GM21576 (cell line): ENCODE measurements at regions not wholly inside any gene's neighbourhood (a gene's known extent, or its start where the extent isn't known, plus 50 kb on each side); places are given as distances from the start of the nearest gene placed in this dataset.

Experiments used
- ATAC-seq: cut with Tn5 transposase; IDR thresholded peaks from one replicate; pipeline ENCODE4 v1.9.1; 2021; ENCODE audit warnings: mild to moderate bottlenecking, moderate library complexity; ENCODE audit not compliant: unreplicated experiment

DNA sequence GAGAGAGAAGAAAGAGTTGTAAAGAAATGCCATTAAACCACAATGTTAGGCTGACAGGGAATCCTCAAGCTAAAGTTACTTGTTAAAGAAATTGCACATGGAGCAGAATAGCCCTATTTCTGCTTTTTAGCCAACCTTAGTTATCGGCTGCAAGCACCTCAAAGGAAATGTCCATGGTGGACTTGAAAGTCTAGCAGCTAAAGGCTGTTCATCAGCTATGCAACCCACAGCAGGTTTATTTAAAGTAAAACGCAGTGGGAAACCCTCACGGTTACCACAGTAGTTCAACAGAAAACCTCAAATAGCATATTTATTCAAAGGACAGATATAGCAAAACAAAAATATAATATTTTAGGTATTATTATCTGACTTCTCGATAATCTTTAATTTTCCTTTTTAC lies 967.2 kb downstream of the IGSF11 start:
- ATAC-seq: no peak

DNA sequence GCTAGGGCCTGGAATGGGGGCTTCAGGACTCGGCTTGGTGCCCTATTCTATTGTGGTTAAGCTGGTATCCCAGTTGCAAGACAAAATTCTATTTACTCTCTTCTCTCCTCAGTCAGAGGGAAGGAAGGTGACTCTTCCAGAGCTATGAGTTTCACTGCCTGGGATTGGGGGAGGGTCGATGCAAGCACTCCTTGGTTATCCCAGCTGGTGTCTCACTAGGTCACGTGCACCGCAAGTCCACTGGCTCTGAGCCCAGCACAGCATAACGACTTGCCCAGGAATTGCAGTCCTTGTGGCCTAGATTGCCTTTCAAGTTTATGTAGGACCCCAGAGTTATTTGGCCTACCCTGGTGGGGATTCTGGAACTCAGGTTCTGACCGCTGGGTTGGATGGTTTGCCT lies 958.8 kb downstream of the IGSF11 start:
- ATAC-seq: no peak

DNA sequence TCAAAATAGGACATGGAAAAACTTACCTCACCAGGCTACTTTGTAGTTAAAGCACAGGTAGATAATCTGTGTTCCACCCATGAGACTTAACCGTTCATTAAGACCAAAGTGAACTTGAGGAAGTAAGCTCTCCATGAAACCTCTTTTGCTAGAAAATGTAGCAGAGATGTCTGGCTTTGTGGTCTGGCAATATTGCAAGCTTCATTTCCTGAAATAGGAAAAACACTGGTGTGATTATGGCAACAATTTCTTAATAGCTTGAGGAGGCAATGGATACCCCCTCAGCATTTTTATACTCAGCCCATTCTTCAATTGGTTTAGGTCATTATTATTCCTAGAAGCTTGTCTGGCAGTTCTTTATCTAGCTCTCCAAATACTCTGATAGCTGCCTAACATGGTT lies 957.3 kb downstream of the IGSF11 start:
- ATAC-seq: no peak

DNA sequence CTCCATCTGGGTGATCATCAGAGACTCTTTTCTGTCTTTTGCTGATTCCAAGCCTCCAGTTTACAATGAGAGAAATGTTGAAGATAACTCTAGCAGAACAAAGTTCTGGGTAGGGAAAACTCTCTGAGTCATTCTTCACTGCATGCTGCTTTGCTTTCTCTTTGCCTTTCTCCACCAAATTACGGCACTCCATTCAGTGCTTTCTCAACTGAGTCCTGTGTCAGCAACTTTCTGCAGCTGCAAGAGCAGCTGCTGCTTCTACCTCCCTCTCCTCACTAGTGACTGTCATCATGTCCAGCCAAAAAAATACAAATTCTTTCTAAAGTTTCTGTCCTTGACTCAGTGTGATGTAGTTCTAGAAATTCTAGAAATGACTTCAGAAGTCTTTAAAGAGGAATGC lies 953.8 kb downstream of the IGSF11 start:
- no peak for ATAC-seq

DNA sequence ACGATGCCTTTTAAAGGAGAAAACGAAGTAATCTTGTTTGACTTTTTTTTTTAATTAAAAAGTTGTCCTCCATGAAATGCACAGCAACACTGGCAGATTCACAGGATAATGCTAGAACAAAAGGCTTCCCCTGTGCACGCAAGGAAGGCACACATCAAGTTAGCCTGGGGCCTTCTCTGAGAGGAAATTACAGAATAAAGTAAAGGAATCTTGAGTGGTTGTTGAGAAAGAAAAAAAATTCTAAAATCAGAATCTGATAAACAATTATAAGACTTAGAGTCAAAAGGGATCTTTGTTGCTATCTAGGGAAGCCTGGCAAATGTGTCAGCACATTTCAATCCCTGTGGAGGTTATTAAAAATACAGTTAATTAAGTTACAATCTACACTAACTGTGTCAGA lies 946.0 kb downstream of the IGSF11 start:
- ATAC-seq: no peak

DNA sequence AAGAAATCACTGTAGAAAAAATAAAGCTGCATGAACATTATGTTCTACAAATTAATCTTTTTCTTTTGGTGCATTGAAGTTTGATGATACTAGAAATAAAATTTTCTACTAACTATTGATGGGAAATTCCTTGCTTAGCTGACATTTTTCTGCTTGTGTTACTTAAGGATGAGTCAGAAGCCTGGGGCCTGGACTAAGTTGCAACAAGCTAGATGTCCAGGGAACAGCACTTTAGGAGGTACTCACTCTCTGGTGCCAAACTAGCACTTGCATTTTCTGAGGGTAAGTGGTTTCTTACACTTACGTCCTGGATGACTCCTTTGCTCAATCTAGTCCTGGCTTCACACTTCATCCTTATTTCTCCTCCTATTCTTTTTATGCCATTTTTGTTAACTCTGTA lies 945.1 kb downstream of the IGSF11 start:
- ATAC-seq: no peak

DNA sequence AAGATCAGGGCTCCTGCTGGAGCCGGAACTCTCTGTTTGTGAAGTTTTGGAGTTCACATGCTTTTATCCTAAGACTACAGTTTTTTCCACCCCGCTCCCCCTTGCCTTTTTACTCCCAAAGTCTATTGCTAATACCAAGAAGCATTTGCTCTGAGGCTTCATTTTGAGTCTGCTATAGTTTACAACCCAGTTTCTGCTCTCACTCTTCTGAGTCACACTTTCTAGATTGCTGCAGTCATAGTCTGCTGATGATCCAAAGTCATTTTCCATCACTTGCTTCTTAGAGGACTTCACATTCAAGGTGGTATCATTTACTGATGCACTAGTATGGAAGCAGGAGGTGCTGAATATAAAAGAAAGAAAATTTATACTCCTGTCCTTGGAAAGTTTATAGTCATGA lies 937.4 kb downstream of the IGSF11 start:
- no peak for ATAC-seq

DNA sequence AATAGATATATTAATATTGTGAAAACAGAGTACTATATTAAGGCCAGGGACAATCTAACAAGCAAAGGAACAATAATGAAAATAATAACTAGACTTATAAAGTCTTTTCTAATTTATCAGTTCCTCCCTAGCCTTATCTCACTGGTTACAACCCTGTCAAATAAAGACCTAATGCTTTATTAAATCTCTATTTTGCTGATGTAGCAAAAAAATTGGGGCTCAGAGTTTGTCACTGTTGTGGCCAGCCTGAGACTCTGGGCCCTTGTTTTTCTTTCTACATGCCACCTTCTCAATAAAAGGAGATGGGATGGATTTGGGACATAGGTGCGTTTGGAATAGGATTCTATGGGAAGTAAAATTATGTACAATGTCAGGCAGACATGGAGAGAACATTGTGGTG lies 937.0 kb downstream of the IGSF11 start:
- no peak for ATAC-seq

DNA sequence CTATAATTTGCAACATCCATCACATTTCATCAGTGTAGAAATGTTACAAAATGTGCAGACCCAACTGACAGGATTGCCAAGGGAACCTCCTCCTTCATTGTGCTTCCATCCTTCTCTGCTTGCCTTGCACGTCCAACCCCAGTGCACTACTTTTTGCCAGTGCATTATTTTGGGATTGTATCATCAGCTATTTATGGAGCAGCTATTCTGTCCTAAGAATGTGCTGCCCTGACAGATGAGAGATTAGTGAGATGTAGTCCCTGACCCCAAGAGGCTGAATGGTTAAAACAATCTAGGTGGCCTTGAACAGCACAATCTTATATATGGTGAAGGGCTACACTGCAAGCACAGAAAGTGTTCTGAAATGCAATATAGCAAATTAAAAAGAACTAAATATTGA lies 935.8 kb downstream of the IGSF11 start:
- ATAC-seq: no peak

DNA sequence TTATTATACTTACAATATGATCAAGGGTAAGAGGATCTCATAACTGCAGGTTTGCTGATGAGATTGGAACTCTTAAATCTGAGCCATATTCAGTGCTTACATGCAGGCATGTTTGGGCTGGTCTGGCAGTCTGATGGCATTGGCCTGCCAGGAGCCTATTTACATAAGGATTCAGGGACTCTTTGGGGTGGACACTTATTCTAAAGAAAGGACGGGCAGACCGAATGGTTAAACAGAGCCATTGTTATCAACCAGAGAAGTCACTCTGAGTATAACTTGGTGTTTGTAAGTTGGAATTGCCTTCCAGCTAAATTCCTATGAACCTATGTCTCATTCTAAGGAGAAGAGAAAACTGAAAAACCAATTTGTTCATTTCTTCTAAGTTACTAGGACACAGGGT lies 932.8 kb downstream of the IGSF11 start:
- no peak for ATAC-seq

DNA sequence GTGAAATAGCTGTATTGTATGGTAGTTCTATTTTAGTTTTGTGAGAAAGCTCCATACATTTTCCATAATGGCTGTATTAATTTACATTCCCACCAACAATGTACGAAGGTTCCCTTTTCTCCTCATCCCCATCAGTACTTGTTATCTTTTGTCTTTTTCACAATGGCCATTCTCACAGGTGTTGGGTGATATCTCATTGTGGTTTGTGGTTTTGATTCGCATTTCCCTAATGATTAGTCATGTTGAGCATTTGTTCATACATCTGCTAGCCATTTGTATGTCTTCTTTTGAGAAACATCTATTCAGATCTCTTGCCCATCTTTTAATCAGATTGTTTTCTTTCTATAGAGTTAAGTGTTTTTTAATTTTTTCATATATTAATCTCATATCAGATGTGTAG lies 931.9 kb downstream of the IGSF11 start:
- ATAC-seq: no peak

DNA sequence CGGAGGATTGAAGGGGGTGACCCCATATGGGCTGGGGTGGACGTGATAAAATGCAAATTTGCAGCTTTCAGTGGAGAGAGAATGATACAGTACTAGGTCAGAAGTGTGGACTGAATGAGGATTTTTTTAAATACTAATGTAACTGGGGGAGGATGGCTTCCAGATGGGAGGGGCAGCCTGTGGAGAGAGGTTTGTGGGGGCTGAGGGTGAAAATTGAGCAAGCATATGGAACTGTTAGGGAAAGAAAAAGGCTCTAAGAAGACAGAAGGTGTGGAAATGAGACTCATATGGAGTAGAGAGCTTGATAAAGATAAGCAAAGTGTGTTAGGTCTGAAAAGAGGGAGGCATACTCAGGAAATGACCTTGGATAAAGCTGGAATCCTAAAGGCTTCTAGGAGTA lies 926.4 kb downstream of the IGSF11 start:
- ATAC-seq: no peak

DNA sequence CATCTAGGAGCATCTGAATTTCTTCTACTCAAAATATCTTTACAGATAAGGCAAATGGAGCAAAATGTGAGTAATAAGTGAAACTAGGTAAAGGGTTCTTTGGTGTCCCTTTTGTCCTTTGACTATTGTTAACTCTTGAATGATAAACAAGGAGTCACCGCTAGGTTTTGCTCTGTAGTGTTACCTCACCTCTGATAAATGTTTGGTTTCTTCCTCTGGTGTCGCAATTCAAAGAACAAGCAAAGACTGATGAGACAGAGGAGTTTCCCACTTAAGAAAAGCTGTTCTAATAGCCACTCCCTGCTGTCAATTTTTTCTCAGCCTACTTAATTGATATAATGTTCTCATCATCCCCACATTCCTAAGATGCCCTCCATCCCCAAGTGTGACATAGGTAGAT lies 925.9 kb downstream of the IGSF11 start:
- no peak for ATAC-seq

DNA sequence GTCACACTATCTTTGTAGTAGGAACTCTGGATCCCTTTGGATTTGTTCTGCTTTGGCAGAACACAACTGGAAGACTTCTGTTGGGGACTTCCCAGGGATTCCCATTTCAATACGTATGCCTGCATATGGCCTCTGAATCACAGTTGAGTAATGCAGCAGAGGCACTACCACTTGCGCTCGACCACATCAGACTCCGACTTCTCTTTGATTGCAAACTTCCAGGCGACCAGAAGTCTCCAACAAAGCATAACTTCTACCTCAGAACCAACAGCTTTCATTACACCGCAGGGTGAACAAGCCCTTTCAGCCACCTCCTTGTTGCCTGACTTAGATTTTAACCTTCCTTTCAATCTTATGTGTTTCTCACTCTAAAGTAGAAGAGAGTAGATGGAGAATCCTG lies 924.4 kb downstream of the IGSF11 start:
- no peak for ATAC-seq

DNA sequence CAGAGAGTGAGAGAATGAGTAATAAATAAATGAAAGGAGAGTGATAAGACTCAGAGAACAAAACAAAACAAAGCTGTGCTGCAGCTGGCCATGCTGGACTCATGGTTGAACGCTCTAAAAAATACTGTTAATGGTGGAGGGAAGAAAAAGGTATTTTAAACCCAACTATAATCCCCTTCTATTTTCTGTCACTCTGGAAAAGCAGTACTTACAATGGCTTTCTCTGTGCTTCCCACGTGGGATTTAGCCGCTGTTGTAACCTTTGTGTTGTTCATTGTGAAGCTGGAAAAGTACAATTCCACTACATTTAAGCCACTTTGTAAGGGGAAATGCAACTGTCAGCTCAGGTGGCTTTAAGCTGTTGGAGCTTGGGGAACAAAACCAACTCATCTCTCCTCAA lies 917.7 kb downstream of the IGSF11 start:
- ATAC-seq: no peak

DNA sequence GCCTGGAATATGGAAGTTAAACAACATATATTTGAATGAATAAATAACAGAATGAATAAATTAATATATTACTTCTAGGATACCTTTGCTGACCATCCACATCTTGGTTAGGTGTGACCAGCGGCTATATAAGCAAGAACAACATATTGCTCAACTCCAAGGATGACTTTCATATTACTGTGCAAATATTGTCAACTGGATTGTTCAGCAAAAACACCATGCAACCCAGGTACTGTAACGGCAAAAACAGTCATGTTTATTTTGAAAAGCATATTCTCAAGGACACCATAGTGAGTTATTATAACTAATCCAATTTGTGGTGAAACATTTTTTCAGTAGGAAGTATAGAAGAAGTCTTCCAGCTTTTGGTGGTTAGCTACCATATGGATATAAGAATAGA lies 907.9 kb downstream of the IGSF11 start:
- no peak for ATAC-seq

DNA sequence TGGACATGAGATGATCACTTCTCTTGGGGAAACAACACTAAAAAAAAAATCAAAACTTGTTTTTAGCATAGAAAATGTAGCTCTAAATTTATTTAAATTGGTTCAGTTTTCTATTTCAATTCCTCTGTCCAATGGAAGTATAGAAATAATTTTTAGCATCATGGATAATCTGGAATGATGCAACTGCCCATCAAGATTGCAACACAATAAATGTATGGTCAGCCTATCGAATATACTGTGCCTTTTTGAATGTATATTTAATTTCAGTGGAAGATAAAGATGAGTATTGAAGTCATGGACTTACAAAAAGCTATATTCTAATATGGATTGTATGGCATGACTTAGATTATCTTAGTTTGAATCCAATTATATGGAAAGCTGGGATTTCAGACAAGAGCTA lies 906.7 kb downstream of the IGSF11 start:
- no peak for ATAC-seq

DNA sequence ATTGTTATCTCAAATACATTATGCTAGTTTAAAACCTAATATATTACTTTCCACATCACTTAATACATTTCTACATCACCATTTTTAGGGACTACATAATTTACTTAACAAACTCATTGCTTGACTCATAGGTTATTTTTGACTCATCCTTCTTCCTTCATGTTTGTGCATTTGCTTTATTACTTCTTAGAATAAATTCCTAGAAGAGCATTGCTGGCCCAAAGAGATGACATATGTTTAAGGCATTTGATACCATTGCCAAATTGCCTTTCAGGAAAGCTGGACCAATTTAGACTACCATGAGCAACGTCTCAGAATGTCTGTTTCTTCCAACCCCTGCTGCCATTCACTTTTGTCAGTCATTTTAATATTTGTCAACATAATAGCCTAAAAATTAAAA lies 905.8 kb downstream of the IGSF11 start:
- ATAC-seq: no peak

DNA sequence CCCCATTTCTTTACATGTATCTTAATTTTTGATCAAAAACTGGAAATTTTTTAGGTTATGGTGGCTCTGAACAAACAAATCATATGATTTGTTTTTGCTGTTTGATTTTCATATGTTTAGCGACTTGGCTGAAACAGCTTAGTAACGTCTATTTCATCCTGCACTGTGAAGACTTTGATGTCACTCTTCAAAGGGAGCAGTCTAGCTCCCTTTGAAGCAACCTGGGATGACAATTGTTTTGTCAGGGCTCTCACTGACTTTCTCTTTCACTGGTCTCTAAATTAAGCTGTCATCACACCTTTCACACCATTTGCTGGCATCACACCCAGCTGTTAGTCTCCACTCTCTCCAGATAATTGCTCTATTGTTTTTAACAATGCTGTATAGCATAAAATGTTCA lies 896.9 kb downstream of the IGSF11 start:
- ATAC-seq: no peak

DNA sequence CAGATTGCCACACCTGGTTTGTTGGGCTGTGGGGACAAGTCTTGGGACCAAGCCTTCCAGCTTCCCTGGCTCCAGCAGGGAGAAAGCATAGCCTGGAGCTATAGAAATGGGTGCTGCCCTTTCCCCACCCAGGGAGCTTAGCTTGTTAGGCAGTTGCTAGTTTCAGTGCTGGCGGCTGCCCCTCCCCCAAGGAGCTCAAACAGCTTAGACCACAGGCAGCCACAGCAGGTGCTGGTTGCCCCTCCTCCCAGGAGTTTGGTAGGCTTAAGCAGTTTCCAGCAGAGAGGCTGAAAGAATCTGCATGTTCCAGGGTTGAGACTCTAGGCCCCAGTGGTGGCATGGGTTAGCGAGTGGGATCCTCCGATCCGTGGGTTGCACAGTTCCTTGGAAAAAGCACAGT lies 889.7 kb downstream of the IGSF11 start:
- ATAC-seq: no peak

DNA sequence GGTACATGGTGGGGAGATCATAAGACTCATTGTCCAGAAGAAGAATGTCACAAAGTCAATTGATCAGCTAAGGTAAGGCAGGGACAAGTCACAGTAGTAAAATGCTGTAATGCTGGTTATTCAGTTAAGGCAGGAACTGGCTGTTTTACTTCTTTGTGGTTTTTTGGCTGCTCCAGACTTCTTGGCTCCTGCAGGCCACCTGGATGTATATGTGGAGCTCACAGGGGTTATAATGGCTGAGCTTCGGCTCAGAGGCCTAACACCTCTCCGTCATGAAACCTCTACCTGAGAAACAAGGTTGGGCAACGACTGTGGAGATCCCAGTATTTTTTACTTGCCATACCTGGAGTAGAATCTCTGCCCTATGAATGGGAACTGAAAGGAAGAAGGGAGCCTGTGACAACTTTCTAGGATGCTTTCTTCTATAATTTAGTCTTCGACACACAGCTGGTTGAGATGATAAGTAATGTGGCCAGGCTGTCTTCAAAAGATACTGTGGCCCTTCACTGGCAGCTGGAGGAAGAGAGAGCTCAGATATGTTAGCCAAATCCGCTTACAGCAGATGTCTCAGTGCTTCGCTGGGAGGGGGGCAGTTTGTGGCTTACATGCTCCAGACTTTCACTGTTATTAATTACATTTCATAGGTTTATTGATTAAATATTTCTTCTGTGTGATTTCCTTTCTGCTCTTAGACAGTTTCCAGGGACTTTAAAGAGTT lies 887.8 kb downstream of the IGSF11 start:
- ATAC-seq: no peak

DNA sequence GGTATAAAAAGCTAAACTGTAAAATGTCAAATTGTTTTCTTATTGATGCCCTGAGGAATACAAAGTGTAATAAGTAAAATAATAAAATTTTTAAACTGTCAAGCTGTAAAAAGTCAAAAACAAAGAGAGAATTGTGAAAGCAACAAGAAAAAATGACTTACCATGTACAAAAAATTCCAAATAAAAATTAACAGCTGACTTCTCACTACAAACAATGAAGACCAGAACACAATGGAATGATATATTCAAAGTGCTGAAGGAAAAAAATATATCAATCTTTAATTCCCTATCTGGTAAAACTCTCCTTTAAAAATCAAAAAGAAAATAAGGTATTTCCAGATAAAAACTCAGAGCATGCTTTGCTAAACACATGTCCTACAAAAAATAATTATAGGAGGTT lies 883.5 kb downstream of the IGSF11 start:
- ATAC-seq: no peak
